Psoas muscle (tissue), 7 donors: ENCODE measurements at regions not wholly inside any gene's neighbourhood (a gene's known extent, or its start where the extent isn't known, plus 50 kb on each side); places are given as distances from the start of the nearest gene placed in this dataset.

Experiments used
- ATAC-seq, 4 donors: fragments of 200-7000 bp; cut with Tn5 transposase; one replicate each; pipeline ENCODE4 v1.9.1; 2020; ENCODE audit warnings: moderate library complexity in 3 of 4, mild to moderate bottlenecking in 2 of 4
- DNase-seq, 2 donors: peaks; one replicate each; pipeline ENCODE4 v3.0.0-alpha.2; 2020
- H3K27ac ChIP-seq: fragments of 200-600 bp; one replicate; pipeline ENCODE4 v1.8.0; 2022
- H3K27me3 ChIP-seq, 3 donors: fragments of 200-600 bp in 1 of 3; one replicate each; pipeline versions ENCODE4 v1.6.1 to v1.8.0; 2013 to 2022; ENCODE audit warnings: low read length in 2 of 3, mild to moderate bottlenecking in 2 of 3, moderate library complexity in 1 of 3; ENCODE audit not compliant: insufficient read depth in 3 of 3
- H3K36me3 ChIP-seq, 2 donors: fragments of 200-600 bp in 1 of 2; one replicate each; pipeline versions ENCODE4 v1.6.1 to v1.8.0; 2013 to 2022; ENCODE audit warnings: low read depth in 1 of 2, mild to moderate bottlenecking in 1 of 2, moderate library complexity in 1 of 2; ENCODE audit not compliant: insufficient read depth in 1 of 2
- H3K4me1 ChIP-seq: fragments of 200-600 bp; one replicate; pipeline ENCODE4 v1.8.0; 2022
- H3K4me3 ChIP-seq: fragments of 200-600 bp; one replicate; pipeline ENCODE4 v1.8.0; 2022; ENCODE audit warnings: mild to moderate bottlenecking
- H3K9me3 ChIP-seq: fragments of 200-600 bp; one replicate; pipeline ENCODE4 v1.8.0; 2022
- CTCF ChIP-seq: fragments of 200-600 bp; IDR thresholded peaks from one replicate; pipeline ENCODE4 v1.8.0; 2022; ENCODE audit warnings: antibody characterized with exemption
- WGBS, 3 donors: extraction: QIAGEN DNeasy Blood & Tissue Kit; methylation state at CpG; one replicate each; pipeline versions ENCODE4 v1.1.6 to v1.1.7; 2013; 5-methylcytosine and 5-hydroxymethylcytosine counted together
- intact Hi-C, 2 donors: fragments of 100-400 bp; cut with DNase I; formaldehyde crosslinking; loops; one replicate each; pipeline versions ENCODE4 v1.11.0 to v1.14.2; 2022
- donor health status: healthy with polysubstance abuse.
- donor health status: DM: no; HTN: no; CAD: no; lungs with moderate emphysema.
- donor health status: Bipolar disorder and iron deficiency.
- donor health status: healthy.
- donor health status: DM: yes; HTN: yes; CAD: no.
- donor health status: DM: no; HTN: no; CAD: no.
- donor health status: DM: yes; HTN: yes; CAD: no.

- H3K36me3 ChIP-seq = no peaks in the 10 kb centered on the region
- no peaks in the 10 kb centered on the region for H3K27me3 ChIP-seq
- no peaks in the 10 kb centered on the region for H3K4me1 ChIP-seq
- DNase-seq = no peak
- no peak for TF ChIP-seq CTCF
- 80 to 92% (median 85%) methylated on average over 4 of the region's 4 CpGs for WGBS, 3 donors
- H3K4me3 ChIP-seq = no peak overlapping the region
- H3K27ac ChIP-seq = no peak overlapping the region
- intact Hi-C loops = no loop called here
- no peak for ATAC-seq
- no peaks in the 10 kb centered on the region for H3K9me3 ChIP-seq
These were observed 972.6 kb downstream of the KCNMA1 start for GRCh38 chr10:76665029-76665428.

- Histone ChIP-seq H3K9me3 (no peaks in the 10 kb centered on the region), H3K4me1 (no peaks in the 10 kb centered on the region), H3K36me3 (no peaks in the 10 kb centered on the region), H3K27ac (no peak overlapping the region), H3K27me3 (no peaks in the 10 kb centered on the region), H3K4me3 (no peak overlapping the region)
- DNase-seq (no peak), ATAC-seq (no peak)
- intact Hi-C loops = no loop called here
- TF ChIP-seq CTCF = no peak
These were observed 980.1 kb downstream of the KCNMA1 start for GRCh38 chr10:76657337-76658012.

- no peak overlapping the region for H3K4me3 ChIP-seq
- no peaks in the 10 kb centered on the region for H3K4me1 ChIP-seq
- no peaks in the 10 kb centered on the region for H3K36me3 ChIP-seq
- H3K9me3 ChIP-seq = no peaks in the 10 kb centered on the region
- TF ChIP-seq CTCF = no peak
- no peak overlapping the region for H3K27ac ChIP-seq
- 41 to 53% (median 49%) methylated on average over 4 of the region's 4 CpGs for WGBS, 3 donors
- intact Hi-C loops = no loop called here
- DNase-seq (no peak), ATAC-seq (no peak)
- H3K27me3 ChIP-seq = no peaks in the 10 kb centered on the region
These were observed 986.5 kb downstream of the KCNMA1 start for GRCh38 chr10:76651154-76651553.

GRCh38 chr10:76649723-76650127 is 987.9 kb downstream of the KCNMA1 start:
- Histone ChIP-seq H3K36me3 (no peaks in the 10 kb centered on the region), H3K4me1 (no peaks in the 10 kb centered on the region), H3K27ac (no peak overlapping the region), H3K27me3 (no peaks in the 10 kb centered on the region), H3K4me3 (no peak overlapping the region), H3K9me3 (no peaks in the 10 kb centered on the region)
- DNase-seq = no peak
- intact Hi-C loops = no loop called here
- ATAC-seq = peak in 1 of 4 donors; percentile 26
- TF ChIP-seq CTCF = no peak
- 51 to 67% (median 61%) methylated on average over 3 of the region's 3 CpGs for WGBS, 3 donors

GRCh38 chr10:76649254-76649653 is 988.4 kb downstream of the KCNMA1 start:
- H3K4me3 ChIP-seq = no peak overlapping the region
- 91 to 95% (median 92%) methylated on average over 3 of the region's 3 CpGs for WGBS, 3 donors
- no peak for TF ChIP-seq CTCF
- intact Hi-C loops = no loop called here
- H3K27me3 ChIP-seq = no peaks in the 10 kb centered on the region
- H3K4me1 ChIP-seq = no peaks in the 10 kb centered on the region
- no peaks in the 10 kb centered on the region for H3K36me3 ChIP-seq
- DNase-seq = no peak
- no peak overlapping the region for H3K27ac ChIP-seq
- ATAC-seq = no peak
- no peaks in the 10 kb centered on the region for H3K9me3 ChIP-seq
